ENCODE measurements at regions not wholly inside any gene's neighbourhood (a gene's known extent, or its start where the extent isn't known, plus 50 kb on each side); places are given as distances from the start of the nearest gene placed in this dataset.

- TF ChIP-seq POLR2AphosphoS5 (IDR thresholded peaks at IDR 0.05) (no peak), CTCF (IDR thresholded peaks at IDR 0.05) (no peak), POLR2A (IDR thresholded peaks at IDR 0.05; ENCODE audit: low read depth) (no peak), EP300 (IDR thresholded peaks at IDR 0.05) (no peak)
Observed at GRCh38 chr16:65994291-65994690, 372.2 kb upstream of the CDH5 start.
